Hematopoietic multipotent progenitor cell treated with erythropoietin and hydrocortisone succinate and interleukin-3 and kit ligand, for 4 days (in vitro differentiated cells): ENCODE measurements at regions not wholly inside any gene's neighbourhood (a gene's known extent, or its start where the extent isn't known, plus 50 kb on each side); places are given as distances from the start of the nearest gene placed in this dataset.

Experiments used
- DNase-seq: peaks from one replicate; pipeline ENCODE4 v3.0.0-alpha.2; 2015

DNA sequence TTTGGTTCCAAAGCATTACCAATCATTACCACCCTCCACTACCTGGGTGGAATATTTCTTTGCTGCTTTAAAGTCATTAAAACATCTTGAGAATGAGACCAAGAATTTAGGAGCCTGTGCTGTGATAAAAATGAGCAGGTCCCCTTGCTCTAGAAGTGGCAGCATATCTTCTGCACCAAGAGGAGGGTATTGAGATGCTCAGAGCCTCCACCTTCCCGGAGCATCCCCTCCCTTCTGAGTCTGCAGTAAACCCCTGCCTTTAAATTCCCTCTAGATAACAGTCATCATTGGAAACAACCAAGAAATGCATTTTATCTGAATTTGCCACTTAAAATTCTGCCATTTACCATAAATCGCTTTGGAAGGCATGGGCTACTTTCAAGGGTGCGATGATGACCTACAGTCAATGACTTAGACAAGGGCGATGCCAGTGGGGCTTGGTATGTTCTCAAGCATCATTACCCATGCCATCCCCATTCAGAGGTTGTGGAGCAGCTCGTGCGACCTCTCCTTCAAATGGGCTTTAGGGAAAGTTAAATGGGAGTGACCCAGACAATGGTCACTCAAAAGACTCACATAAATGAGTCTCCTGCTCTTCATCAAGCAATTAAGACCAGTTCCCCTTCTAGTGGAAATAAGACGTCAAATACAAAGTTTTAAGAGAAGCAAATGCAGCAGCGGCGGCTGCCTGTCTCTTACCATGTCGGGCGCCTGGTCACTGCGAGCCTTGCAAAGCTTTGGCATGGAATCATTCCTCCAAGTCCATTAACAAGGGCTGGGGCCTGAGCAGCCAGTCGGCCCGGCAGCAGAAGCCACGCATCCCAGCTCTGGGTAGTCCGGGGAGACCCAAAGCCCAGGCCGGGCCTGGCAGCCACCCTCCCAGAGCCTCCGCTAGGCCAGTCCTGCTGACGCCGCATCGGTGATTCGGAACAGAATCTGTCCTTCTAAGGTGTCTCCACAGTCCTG lies 334.5 kb downstream of the TMEM121 start:
- no peak for DNase-seq

DNA sequence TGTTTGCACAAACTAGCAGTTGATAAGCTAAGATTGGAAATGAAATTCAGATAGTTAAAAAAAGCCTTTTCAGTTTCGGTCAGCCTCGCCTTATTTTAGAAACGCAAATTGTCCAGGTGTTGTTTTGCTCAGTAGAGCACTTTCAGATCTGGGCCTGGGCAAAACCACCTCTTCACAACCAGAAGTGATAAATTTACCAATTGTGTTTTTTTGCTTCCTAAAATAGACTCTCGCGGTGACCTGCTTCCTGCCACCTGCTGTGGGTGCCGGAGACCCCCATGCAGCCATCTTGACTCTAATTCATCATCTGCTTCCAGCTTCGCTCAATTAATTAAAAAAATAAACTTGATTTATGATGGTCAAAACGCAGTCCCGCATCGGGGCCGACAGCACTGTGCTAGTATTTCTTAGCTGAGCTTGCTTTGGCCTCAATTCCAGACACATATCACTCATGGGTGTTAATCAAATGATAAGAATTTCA lies 335.6 kb downstream of the TMEM121 start:
- DNase-seq = peak; percentile 73

DNA sequence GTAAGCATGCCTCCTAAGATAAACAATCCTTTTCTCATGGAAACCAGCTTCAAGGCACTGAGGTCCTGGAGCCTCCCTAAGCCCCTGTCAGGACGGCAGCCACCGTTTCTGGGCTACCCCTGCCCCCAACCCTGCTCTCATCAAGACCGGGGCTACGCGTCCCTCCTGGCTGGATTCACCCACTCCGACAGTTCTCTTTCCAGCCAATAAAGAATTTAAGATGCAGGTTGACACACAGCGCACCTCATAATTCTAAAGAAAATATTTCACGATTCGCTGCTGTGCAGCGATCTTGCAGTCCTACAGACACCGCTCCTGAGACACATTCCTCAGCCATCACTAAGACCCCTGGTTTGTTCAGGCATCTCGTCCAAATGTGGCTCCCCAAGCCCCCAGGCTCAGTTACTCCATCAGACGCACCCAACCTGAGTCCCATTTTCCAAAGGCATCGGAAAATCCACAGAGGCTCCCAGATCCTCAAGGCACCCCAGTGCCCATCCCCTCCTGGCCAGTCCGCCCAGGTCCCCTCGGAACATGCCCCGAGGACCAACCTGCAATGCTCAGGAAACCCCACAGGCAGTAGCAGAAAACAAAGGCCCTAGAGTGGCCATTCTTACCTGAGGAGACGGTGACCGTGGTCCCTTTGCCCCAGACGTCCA lies 336.3 kb downstream of the TMEM121 start:
- DNase-seq = no peak

DNA sequence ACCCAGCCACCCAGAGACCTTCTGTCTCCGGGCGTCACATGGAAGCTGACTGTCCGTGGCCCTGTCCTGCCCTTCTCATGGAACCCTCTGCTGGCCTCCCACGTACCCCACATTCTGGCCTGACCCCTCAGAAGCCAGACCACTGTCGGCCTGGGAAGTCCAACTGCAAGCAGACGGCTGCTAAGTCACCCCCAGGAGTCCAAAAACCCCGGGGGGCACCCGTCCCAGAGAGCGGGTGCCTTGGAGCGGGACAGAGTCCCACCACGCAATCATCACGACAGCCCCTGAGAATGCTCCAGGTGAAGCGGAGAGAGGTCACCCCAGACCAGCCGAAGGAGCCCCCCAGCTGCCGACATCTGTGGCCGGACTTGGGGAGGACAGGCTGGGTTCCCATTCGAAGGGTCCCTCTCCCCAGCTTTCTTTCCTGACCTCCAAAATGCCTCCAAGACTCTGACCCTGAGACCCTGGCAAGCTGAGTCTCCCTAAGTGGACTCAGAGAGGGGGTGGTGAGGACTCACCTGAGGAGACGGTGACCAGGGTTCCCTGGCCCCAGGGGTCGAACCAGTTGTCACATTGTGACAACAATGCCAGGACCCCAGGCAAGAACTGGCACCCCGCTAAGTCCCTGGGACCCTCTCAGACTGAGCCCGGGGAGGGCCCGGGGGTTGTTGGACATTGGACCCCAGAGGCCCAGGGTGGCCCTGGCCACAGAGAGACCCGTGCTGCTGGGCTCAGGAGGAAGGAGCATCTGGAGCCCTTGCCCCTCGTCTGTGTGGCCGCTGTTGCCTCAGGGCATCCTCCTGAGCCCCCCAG lies 337.1 kb downstream of the TMEM121 start:
- no peak for DNase-seq

DNA sequence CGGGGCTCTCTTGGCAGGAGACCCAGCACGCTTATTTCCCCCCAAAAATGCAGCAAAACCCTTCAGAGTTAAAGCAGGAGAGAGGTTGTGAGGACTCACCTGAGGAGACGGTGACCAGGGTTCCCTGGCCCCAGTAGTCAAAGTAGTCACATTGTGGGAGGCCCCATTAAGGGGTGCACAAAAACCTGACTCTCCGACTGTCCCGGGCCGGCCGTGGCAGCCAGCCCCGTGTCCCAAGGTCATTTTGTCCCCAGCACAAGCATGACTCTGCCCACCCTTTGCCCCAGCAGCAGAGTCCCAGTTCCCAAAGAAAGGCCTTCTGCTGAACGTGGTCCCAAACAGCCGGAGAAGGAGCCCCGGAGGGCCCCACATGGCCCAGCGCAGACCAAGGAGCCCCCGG lies 337.7 kb downstream of the TMEM121 start:
- DNase-seq = no peak

DNA sequence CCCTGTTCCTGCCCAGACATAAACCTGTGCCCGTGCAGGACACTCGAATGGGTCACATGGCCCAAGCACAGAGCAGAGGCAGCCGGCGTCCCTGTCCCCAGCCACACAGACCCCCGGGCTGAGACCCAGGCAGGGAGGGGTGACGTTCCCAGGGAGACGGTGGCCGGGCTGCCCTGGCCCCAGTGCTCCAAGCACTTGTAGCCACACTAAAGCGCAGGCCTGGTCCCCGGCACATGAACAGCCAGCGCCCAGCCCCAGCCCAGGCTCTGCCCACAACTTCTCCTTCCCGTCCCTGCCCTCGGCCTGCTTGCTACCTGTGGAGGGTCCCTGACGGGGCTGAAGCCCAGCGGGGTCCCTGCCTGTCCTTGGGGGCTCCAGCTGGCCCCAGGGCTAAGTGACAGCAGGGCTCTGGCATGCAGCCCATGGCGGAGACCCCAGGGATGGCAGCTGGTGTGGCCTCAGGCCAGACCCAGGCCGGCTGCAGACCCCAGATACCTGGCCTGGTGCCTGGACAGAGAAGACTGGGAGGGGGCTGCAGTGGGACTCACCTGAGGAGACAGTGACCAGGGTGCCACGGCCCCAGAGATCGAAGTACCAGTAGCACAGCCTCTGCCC lies 338.4 kb downstream of the TMEM121 start:
- no peak for DNase-seq

DNA sequence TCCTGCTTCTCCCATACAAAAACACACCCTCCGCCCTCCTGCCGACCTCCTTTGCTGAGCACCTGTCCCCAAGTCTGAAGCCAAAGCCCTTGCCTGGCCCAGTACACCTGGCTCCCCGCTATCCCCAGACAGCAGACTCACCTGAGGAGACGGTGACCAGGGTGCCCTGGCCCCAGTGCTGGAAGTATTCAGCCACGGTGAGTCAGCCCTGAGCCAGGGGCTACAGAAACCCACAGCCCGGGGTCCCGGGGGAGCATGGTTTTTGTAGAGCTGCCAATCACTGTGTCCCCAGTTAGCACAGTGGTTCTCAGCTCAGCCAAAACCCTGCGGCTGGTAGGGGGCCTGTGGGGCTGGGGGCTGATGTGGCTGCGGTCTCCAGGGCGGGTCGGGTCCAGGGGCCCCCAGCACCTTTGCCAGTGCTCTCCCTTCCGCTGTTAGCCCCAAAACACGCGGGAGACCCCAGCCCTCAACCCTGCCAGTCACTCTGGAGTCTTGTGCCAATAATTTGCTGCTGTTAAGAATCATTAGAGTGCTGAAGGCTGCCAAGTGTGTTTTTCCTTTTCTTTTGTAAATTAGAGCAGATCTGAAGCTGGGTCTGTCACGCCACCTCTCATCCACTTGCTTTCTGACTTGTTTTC lies 339.0 kb downstream of the TMEM121 start:
- no peak for DNase-seq

DNA sequence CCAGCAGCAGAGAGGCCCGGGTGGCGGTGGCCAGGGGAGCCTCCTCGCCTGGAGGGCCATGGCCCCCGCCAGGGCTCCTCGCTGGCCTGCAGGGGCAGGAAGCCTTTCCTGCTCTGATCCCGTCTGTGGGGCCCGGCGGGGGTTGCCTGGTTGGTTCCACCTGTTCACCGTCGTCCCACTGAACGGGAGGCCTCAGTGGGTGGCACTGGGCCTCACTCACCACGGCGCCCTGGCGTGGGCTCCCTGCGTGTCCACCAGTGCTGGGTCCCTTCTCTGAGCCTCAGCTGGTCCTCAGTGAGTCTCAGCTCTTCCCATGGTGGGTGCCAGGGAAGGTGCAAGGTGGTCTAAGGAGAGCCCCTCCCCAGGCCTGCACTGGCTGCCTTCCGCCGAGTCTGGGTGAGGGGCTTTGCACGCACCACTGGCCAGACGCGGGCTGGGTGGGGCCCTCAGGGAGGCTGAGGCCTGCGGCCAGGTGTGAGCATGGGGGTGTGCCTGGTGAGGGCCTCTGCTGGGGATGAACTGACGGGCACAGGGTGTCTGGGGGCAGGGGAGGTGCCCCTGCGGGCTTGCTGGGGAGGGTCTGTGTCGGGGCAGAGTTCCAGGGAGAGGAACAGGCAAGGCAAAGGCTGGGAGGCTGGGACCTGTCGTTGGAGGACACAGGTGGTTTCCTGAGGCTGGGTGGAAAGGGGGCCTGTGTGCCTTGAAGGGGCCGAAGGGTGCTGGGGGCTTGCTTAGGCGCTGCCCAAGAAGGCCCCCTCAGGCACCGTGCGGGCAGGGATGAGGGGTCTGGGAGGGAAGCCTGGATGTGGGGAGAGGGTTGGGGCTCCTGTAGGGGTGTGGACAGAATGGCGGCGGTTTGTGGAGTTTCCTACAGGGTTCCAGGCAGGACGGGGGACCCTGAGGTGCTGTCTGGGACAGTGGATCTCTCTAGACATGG lies 339.8 kb downstream of the TMEM121 start:
- no peak for DNase-seq

DNA sequence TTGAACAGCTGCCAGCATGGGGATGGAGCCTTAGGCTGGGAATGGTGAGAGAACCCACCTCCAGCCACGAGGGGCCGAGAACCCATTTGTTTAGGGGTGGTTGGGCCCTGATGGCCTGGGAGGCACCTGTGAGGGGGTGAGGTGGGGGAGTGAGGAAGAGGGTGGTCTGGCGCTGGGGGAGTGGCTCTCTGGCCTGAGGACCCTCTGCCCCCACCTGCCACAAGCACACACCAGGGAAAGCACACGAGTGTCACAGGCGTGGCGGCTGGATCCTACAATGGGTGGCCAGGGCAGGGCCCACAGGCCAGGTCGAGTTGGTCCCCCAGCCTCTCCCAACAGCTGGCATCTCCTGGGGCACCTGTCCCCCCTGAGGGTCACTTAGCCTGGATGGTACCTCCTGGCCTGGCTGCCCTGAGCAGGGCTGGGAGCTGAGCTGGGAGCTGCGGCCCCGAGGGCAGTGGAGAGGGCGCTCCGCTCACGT lies 340.5 kb downstream of the TMEM121 start:
- no peak for DNase-seq

DNA sequence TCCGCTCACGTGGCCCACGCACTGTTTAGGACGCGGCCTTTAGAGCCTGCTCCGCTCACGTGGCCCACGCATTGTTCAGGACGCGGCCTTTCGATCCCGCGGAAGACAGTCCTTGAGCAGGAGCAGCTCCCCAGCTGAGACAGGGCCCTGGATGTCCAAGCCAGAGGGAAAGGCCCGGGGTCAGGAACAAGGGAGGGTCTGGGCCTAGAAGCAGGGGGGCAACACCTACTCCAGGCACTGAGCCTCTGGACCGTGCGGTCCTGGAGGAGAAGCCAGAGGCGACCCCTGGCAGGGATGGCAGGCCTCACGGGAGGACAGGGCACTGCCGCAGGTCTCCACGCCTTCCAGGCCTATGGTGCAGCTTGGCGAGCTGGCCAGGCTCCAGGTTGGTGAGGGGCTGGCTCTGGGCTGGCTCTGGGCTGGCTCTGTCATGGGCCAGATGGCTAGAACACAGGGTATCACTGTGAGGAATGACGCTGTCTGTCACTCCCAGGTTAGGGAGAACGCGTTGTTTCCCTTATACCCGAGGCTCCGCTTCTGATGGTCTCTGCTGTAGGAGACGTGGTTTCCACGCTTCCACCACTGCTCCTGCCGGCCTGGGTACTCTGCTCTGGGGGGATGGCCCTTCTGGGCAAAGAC lies 341.7 kb downstream of the TMEM121 start:
- DNase-seq = no peak

DNA sequence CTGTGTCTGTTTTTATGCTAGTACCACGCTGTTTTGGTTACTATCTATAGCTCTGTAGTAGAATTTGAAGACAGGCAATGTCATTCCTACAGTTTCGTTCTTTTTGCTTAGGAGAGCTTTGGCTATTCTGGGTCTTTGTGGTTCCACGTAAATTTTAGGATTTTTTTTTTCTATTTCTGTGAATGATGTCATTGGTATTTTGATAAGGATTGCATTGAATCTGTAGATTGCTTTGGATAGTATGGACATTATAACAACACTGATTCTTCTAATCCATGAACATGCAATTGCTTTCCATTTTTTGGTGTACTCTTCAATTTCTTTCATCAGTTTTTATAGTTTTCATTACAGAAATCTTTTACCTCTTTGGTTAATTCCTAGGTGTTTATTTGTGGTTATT lies 345.2 kb downstream of the TMEM121 start:
- no peak for DNase-seq

DNA sequence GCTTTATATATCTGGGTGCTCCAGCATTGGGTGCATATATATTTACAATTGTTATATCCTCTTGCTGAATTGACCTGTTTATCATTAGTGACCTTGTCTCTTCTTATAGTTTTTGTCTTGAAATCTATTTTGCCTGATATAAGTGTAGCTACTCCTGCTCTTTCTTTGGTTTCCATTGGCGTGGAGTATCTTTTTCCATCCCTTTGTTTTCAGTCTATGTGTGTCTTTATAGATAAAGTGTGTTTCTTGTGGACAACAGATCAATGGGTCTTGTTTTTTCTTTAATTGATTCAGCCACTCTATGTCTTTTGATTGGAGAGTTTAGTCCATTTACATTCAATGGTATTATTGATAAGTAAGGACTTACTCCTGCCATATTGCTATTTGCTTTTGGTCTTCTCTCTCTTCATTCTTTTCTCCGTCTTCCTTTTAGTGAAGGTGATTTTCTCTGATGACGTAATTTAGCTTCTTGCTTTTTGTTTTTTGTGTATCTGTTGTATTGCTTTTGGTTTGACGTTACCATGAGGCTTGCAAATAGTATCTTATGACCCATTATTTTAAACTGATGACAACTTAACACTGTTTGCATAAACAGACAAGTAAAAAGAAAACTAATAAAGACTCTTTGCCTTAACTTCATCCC lies 347.6 kb downstream of the TMEM121 start:
- DNase-seq = no peak

DNA sequence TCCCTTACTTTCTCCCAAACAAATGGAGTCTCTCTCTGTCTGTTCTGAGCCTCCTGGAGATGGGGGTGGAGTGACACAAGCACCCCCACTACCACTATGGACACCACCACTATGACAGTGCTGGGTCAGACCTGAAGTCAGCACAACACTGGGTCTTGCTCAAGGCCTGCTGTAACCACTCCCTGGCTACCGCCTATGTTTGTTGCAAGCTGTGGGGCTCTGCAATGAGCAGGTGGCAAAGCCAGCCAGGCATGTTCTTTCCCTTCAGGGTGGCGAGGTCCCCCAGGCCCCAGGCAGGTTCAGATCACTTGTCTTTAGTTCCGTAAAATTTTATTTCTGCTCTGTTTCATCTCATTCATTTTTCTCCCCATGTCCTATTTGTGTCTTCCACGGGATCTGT lies 349.8 kb downstream of the TMEM121 start:
- DNase-seq = peak; percentile 66

DNA sequence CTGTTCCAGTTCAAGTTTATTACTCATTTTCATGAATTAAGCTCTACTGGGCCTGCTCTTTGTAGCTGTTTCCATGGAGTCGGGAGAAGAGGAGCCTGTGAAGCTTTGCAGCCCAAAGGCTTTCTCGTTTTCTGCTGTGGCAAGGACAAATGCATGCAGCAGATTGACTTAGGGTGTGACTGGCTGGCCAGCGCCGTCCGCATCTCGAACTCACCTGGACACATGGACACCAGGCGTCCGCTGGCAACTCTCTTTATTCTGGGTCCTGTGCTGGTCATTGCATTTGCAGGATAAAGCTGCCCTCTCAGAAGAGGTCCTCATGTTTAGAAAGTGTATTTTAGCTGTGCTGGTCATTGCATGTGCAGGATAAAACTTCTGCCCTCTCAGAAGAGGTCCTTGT lies 350.4 kb downstream of the TMEM121 start:
- DNase-seq = no peak

DNA sequence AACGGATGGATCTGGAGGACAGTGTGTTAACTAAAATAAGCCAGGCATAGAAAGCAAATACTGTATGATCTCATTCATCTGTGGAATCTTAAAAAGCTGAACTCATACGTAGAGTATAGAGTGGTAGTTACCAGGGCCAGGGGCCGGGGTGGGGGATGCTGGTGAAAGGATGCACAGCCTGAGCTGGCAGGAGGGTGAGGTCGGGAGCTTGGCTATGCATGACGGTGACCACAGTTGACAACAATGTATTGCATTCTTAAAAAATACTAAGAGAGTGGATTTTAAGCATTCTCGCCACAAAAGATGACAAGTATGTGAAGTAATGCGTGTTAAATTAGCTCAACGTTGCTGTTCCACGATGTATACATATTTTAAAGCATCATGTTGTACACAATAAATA lies 351.3 kb downstream of the TMEM121 start:
- no peak for DNase-seq

DNA sequence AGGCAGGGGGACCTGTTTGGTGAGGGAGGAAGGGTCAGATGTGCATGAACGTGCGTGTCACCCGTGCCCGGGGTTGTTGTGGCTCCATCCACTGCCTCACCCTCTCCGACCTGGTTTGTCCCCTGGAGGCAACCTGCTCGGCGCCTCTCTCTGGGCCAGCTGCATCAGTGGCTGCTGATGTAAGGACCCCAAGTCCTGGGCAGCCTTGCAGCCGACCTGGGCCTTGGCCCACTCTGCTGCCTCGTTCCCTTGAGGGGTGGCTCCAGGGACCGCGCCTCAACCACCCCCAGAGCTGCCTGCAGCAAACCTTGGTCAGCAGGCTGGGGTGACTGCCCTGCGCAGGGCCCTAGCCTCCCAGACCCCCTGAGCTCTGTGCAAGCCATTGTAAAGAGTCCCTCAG lies 351.7 kb downstream of the TMEM121 start:
- no peak for DNase-seq

DNA sequence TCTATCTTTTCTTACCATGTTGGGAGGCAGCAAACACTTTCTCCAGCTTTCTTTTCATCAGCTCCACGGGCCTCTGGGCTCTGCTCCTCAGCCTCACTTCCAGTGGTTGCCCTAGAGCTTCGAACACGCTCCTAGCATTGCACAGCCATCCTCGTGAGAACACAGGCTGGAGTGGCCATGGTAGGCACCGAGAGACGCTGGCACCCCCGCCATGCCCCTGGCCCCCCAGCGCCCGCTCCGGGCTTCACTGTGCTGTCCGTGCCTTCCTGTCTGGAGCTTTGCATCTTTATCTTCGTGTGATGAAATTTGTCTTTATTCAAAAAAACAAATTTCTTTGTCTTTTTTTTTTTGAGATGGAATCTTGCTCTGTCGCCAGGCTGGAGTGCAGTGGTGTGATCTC lies 352.2 kb downstream of the TMEM121 start:
- DNase-seq = no peak

DNA sequence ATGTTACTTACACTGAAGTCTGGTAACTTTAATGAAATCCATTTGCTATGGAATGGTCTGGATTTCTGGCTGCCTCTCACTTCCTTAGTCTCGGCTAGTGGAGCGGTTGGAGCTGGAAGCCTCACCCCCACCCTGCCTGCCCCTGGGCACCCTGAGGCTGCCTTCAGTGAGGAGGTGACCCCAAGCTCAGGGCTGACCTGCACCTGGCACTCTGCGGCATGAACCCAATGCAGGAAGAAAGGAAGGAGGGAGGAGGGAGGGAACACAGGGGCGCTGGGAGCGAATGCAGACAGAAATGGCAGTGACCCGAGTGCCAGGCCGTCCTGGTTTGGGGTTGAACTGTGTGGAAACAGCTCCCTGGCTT lies 353.1 kb downstream of the TMEM121 start:
- no peak for DNase-seq

DNA sequence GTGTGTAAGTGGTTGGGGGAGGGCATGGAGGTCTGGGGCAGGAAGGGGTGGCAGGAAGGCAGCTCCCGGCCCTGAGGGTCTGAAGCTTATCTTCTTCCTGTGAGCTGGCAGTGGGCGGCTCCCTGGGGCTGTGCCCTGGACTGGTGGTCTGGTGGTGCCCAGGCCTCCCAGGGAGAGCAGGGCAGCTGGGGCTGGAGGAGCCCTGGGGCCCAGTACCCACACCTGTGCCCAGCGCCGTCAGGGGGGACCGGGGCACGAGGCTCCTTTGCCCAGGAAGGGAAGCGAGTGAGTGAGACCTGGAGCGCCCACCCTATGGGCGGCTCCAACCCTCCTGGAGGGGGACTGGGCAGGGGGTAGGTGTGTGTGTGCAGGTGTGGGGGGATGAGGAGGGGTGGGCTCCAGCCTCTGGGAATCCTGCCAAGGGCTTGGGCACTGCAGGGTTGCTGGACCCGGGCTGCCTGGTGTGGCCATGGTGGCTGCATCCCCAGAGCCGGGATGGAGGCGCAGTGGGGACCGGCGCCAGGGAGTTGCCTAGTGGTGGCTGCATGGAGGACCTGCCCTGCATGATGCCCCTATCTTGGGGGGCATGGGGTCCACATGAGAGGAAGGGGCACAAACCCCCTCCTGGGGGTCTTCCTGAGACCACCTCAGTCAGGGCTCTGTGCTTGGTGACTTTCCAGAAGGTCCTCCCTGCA lies 353.6 kb downstream of the TMEM121 start:
- DNase-seq = peak; percentile 95
